CD4-positive, alpha-beta T cell treated with Interleukin-6 at 100 ng/mL for 8 hours (primary cell): ENCODE measurements at regions not wholly inside any gene's neighbourhood (a gene's known extent, or its start where the extent isn't known, plus 50 kb on each side); places are given as distances from the start of the nearest gene placed in this dataset.

ENCODE experiments used
- DNase-seq: peaks from one replicate; pipeline ENCODE4 v3.0.0-alpha.2; 2020; ENCODE audit warnings: mixed read lengths, low spot score

- no peak for DNase-seq
Measured at GRCh38 chr10:128930515-128930914, 536.5 kb upstream of the MGMT start.

- DNase-seq = no peak
Measured at GRCh38 chr10:128932071-128932820, 534.8 kb upstream of the MGMT start.

DNA sequence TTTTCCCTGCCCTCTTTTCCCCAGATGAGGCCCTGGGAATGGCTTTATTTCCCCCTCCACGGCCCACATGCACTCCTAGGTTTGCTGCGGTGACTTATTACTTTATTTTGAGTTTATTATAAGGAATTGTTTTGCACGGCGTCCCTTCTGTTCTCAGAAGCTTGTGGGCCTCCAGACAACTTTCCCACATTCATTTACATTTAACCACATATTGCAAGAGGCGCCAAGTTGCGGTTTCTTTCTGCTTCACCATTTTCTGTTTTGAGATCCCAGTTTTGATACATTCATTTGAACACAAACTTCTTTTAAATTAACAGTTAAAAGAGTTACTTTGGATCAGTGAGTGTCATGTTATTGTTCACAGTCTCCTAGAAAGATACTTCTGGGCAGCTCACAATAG is 532.5 kb upstream of the MGMT start:
- no peak for DNase-seq

DNA sequence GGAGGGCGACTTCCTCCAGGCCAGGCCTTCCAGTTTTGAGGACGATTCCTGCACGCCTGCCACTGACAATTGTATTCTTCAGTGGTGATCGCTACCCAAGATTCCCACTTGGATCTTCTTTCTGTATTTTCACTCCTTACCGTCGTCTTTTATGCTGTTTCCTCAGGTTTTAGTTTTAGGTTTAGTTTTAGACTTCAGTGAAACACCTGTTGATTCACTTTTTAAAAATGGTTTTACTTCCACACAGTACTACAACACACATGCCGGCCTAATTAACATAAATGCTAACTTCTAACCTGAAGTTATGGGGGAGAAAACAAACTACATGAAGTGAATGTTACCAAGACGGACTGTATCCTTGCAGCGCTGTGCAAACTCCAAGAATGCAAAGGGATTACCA is 530.6 kb upstream of the MGMT start:
- no peak for DNase-seq

DNA sequence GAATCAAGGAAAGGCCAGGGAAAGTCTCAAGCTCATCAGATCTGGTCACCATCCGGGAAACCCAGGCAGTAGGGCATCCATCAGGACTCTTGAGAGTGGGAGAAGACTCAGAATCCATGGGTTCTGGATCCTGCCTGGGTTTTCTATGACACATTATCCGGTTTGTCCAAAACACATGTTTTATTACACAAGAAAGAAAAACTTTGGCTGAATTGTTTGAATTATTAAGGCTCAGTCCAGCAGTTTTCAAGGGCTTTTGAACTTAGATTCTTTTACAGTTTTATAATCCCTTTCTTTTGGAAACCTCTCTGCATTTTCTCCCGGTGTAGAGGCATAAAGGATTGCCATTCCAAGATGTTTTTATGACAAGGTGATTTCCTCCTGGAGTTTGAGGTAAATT is 528.5 kb upstream of the MGMT start:
- no peak for DNase-seq

- DNase-seq = no peak
Measured at GRCh38 chr10:128940081-128940480, 527.0 kb upstream of the MGMT start.

- DNase-seq = no peak
Measured at GRCh38 chr10:128943111-128943510, 523.9 kb upstream of the MGMT start.

DNA sequence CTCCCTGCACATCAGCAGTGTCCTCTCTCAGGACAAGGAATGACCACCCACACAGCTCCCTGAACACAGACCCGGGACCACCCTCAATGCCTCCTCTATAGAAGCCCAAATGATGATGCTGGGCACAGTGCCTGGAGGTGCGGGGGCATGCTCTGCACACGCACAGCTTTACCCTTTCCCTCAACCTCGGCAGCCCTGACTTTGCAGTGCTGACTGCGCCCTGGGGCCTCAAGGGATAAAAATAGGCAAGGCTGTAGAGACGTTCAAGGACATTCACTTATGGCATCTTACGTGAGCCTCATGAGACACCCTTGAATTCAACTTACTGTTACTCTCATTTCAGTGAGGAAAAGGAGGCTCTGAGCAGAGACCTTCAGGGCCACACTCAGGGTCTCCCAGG is 521.6 kb upstream of the MGMT start:
- no peak for DNase-seq

- no peak for DNase-seq
Measured at GRCh38 chr10:128950159-128950915, 516.7 kb upstream of the MGMT start.

GRCh38 chr10:128950916-128951275 is 516.1 kb upstream of the MGMT start:
- no peak for DNase-seq

- DNase-seq = no peak
Measured at GRCh38 chr10:128952856-128953255, 514.2 kb upstream of the MGMT start.

- DNase-seq = no peak
Measured at GRCh38 chr10:128956149-128956548, 510.9 kb upstream of the MGMT start.

- DNase-seq = no peak
Measured at GRCh38 chr10:128957221-128957620, 509.8 kb upstream of the MGMT start.

- DNase-seq = no peak
Measured at GRCh38 chr10:128958834-128959690, 508.0 kb upstream of the MGMT start.

- DNase-seq = no peak
Measured at GRCh38 chr10:128959746-128960145, 507.3 kb upstream of the MGMT start.

GRCh38 chr10:128960517-128960916 is 506.5 kb upstream of the MGMT start:
- DNase-seq = no peak

- DNase-seq = no peak
Measured at GRCh38 chr10:128962182-128962581, 504.9 kb upstream of the MGMT start.

DNA sequence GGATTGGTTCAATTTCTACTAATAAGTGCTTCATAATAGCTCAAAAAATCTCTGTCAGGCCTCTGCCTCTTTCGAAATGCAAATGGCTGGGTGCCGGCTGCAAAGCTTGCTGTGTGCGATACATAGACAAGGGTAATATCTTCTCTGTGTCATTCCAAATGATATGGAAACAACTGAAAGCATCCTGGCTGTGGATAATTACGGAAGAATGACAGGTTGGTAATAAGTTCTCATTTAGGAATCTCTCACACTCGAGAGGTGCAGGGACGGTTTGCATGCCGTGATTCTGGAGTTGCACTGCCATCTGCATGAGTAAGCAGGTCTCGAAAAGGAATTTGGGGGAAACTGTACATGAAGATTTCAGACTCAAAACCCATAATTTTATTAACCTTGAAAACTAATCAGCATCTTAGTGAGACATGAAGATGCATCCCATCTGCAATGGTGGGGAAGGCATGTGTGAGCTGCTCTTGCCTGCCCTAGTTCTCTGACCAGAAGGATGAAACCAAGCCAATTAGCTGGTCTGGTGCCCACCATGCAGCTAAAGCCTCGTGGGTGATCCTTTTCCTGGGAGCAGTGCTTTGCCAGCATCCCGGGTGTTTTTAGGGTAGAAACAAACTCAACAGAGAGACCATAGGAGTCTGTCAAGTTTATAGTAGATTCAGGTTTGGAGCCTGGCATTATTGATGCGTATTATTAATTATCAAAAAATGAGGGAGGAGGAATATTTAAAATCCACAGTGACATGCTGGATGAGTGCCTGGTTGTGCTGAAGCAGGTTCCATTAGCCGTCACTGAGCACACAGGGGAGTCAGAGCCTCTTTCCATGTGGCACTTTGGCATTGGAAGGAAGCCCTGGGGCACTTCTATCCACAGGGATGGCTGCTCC is 503.6 kb upstream of the MGMT start:
- no peak for DNase-seq

- DNase-seq = no peak
Measured at GRCh38 chr10:128964100-128964403, 503.0 kb upstream of the MGMT start.

- no peak for DNase-seq
Measured at GRCh38 chr10:128967980-128968756, 498.9 kb upstream of the MGMT start.

GRCh38 chr10:128969551-128969950 is 497.5 kb upstream of the MGMT start:
- DNase-seq = no peak
